ENCODE measurements at regions not wholly inside any gene's neighbourhood (a gene's known extent, or its start where the extent isn't known, plus 50 kb on each side); places are given as distances from the start of the nearest gene placed in this dataset.
"Not testable (repeated sequence)": the region's sequence is repeated elsewhere in the genome, so short reads cannot be mapped to it uniquely, and the experiment has no call there.

DNA sequence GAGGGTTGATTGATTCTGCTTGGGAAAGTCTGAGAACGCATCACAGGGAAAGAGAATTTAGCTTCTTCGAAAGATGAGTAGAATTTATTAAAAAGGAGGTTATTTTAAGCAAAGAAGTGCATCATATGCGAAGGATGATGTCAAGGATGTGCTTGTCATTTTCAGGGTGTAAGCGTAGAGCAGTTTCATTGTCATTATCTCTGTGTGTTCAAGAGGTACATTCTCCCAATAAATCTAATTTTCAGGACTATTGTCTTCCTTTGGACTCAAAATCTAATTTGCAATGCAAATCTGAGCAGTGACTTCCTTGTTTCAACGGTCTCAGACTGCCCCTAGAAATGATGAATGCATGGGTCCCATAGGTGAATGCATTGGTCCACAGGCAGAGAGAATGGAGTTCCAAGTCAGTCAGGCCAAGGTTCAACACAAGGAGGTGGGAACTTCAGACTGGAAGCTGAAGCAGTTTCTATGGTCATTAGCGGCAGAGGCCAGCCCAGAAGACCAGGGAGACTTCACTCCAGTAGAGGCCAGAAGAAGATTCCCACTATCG lies 99.8 kb downstream of the CDC42EP3 start:
- no peak for DNase-seq

DNA sequence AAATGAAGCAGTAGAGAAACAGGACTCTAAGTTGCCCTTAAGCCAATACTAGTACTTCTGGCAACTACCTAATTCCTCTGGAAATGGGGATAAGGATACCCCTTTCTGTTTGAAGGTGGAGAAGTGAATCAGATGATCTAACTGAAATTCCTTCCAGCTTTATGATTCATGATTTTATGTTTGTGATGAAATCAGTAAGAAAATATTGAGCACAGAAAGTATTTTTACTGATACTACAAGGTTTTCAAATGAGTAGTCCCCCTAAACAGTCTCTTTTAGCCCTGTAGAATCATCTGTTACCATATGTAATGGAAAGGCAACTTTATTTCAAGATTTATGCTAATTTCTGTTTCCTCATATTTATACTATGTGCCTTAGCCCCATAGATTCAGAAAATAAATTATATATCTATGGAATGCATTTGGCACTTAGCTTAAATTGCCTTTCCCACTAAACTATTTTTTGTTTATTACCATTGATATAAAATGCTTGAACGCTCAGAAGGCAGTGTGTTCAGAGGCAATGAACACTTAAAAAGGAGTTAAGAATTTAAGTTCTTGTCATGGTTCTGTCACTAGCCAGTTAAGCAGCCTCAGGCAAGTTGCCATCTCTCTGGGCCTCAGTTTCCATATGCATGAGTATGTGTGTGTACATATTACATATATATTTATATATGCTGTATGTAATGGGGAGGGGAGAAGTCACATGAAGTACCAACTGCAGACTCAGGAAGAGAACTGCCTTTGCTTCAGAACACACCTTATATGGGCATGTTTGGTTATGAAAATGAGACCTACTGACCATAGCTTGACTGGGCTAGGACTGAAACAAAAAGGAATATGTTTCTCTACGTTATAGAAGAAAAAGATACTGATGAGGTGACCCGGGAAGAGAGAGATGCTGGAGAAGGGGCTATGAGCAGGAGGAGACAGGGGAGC lies 97.7 kb downstream of the CDC42EP3 start:
- peak; percentile 29 for DNase-seq

DNA sequence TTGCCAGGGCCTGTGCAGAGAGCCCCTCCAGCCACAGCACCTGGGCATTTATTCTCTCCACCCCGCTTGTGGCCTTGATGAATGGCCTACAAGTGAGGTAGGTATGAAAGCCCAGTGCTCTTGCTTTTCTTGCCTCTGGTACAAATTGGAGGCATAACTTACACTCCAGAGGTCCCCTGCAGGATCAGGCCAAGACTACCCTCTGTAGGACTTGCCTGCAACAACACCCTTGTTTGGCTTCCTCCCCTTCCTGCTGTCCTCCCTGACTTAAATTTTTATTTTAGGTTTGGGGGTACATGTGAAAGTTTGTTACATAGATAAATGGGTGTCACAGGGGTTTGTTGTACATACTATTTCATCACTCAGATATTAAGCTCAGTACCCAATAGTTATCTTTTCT lies 95.7 kb downstream of the CDC42EP3 start:
- no peak for DNase-seq

DNA sequence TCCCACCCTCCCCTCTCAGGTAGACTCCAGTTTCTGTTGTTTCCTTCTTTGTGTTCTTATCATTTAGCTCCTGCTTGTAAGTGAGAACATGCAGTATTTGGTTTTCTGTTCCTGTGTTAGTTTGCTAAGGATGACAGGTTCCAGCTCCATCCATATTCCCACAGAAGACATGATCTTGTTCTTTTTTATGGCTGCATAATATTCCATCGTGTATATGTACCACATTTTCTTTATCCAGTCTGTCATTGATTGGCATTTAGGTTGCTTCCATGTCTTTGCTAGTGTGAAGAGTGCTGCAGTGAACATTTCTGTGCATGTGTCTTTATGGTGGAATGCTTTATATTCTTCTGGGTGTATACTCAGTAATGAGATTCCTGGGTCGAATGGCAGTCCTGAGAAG lies 95.2 kb downstream of the CDC42EP3 start:
- DNase-seq, result not testable (repeated sequence)

DNA sequence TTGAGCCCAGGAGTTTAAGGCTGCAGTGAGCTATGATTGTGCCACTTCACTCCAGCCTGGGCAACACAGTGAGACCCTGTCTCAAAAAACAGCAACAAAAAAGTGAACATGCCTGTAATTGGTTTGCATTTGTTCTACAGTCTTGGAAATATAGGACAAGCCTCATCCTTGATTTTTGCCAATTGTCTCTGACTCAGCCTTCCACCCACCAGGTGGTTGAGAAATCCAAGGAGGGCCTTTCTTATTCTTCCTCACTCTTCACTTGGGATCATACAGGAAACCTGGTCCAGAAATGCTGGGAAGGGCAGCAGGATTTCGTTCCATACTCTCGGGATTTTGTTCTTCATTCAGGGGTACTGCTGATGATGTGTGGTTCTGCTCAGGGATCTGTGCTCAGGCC lies 94.6 kb downstream of the CDC42EP3 start:
- peak; percentile 40 for DNase-seq

DNA sequence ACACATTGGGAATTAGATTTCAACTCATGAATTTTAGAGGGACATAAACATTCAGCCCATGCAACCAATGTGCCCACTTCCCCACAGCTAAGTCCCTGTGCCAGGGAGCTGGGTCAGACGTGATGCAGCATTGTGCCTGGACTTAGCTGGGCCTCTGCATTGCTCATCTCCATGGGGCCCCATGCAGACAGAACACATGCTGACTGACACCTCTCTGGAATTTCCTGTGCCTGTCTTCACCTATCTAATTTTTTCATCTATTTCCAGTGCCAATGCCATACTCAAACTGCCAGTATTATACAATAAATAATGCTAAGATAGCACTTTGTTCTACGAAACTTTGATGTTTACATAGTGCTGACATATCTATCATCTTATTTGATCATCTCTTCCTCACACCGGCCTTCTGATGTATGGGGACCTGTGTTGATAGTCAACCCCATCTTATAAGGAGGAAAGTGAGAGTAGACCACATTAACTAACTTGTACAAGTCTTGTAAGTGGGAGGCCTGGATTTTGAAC lies 92.2 kb downstream of the CDC42EP3 start:
- no peak for DNase-seq

DNA sequence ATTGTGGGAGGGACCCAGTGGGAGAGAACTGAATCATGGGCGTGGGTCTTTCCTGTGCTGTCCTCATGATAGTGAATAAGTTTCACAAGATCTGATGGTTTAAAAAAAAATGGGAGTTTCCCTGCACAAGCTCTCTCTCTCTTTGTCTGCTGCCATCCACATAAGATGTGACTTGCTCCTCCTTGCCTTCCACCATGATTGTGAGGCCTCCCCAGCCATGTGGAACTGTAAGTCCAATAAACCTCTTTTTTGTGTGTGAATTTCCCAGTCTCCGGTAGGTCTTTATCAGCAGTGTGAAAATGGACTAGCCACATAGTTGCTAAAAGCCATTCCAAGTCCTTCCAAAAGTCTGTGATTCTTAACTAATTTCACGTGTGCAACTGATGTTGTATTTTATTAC lies 91.5 kb downstream of the CDC42EP3 start:
- not testable (repeated sequence) for DNase-seq

DNA sequence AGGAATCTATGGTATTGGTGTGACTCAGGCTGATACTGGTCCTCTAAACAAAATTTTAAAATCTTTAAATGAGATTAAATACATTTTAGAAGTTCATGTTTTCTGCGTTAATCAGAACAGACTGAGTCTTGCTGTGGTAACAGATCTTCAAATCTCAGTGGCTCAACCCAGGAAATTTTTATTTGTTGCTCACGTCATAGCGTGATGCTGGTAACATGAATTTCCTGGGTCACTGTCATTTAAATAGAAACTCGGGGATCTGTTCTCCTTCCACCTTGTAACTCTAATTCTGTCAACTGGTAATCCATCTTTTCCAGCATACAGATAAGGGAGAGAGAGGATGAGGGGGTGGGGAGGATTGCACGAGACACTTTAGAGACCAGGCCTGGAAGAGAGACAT lies 90.0 kb downstream of the CDC42EP3 start:
- DNase-seq, result no peak

DNA sequence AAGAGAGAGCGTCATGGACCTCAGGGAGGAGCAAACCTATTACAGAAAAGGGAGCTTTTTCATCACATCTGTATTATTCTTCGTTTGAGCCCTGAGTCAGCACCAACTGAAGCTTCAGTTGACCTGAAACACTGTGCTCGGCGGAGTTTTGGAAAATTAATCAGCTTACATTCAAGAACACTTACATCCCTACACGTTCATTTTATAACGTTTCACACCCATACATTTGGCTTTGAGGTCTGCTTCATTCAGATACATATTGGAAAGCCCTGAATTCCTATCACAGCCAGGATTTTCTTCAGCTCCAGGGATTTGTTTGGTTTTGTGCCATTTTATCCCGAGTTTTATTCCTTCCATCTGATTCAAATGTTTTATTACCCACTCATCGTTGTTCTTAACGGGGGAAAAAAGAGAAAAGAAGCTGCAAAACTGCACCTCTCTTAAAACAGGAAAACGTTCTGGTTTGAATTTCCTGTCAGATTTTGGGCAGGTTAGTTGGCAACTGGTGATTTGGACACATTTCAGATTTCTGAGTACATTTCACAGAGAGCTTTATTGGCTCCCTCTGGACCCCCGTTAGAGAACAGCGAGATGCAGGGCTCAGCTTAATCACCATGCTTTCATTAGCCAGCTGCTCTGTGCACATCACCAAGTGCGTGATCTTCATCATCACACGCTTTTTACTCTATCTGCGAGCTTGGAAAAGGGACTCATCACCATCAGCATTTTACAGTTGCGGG lies 88.8 kb downstream of the CDC42EP3 start:
- DNase-seq, result no peak

DNA sequence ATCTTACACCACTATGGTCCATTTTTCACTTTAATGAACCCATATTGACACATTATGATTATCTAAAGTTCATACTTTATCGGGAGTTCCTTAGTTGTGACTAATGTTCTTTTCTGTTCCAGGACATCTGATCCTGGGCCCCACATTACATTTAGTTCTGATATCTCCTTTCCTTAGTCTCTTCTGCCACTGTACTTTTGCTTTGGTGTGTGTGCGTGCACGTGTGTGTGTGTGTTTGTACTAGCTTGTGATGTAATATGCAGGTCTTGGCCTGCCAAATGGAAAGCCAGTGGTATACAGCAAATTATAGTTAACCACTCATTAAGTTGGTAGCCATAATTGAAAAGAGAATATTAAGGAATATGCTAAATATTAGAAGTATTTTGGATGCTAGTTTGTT lies 88.0 kb downstream of the CDC42EP3 start:
- no peak for DNase-seq

DNA sequence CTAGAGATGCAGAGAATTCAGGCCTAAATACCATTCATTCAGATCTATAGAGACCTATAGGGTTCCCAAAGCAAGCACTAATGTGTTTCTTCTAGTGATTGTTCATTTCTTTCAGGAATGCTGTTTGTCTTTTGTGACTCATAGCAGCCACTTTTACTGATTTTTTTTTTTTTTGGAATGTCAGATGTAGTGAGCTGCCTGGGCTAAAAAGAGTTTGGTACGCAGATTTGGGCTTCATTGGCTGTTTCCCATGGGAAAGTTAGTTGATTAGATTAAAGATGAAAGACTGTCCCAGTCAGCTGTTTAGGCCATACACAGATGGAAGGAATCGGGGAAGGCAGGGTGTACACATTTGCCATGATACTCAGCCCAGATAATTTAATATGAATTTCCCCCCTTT lies 87.6 kb downstream of the CDC42EP3 start:
- DNase-seq, result no peak

DNA sequence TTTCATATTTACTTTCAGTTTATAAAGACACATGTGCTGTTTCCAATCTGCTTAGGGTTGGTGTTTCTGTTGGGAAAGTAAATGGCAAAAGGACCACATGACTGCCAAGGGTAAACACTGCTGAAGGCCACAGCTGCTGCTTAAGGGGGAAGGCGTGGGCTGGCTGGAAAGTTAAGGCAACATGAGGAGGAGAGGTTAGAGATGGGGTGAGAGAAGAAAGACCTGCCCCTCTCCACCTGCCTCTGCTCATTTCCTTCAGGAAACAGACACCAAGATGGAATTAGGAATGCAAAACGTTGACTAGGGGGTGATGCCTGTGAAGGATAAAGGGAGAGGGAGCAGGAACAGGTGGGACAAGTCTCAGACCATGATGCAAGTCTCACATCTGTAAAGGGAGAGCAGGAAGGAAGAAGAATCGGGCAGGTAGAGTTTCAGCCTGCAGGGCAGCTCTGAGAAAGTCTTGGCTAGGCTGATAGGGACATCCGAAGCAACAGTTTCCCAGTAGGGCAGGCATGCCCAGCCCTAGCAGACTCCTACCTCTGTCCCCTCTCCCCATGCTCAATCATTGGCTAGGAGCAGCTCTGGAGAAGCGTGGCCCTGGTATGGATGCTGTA lies 86.0 kb downstream of the CDC42EP3 start:
- peak; percentile 61 for DNase-seq

DNA sequence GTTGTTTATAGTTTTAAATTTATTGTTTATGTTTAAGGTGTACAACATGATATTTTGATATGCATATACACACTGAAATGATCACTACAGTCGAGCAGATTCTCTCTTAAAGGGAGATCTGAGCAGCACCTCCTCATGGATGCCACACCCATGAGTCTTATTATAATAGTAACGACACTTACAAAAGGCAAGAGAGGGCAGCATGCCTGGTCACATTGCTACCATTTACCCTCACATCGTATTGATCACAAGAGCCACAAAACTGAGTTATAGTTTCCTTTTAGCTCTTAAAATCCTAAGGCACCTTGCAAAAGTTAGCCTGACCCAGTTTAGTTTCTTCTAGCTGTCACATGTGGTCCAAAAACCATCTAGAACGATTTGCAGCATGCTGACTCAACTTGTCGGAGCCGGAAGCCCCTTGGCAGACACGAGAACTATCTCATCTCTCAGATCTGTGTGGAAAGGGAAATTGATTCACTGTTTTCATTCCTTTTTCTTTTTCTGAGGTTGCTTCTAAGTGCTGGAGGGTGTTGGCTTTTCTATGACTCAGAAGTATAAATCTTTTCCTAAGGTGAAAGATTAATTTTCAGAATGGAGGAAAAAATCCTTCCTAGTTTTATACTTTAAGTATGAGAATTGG lies 85.3 kb downstream of the CDC42EP3 start:
- DNase-seq, result peak; percentile 82

DNA sequence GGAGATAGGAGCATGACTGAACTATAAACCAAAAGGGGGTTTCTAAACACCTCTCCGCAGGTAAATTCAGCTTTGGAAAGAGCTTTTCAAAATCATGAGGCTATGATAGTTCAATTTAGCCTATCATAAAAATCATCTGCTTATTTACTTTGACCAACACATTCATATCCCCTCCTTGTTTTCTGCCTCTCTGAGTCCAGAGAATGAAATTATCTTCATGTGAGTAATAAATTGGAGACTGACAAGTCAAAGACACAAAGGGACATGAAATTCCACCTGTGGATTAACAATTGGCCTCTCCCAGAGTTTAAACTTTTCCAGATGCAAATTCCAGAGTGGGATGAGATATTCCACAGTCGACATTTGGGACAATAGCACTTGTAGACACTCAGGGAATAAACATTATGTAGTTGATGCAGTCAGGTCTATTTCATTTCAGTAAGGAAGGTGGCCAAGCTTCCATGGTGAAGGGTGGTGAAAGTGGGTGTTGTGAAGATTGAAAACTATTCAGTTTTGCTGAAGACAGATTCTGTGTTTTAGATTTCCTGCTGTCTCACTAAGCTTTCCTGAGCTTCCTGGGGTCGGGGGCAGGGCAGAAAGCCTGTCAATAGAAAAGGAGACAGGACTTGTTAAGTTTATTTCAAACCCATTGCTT lies 84.7 kb downstream of the CDC42EP3 start:
- DNase-seq, result no peak

DNA sequence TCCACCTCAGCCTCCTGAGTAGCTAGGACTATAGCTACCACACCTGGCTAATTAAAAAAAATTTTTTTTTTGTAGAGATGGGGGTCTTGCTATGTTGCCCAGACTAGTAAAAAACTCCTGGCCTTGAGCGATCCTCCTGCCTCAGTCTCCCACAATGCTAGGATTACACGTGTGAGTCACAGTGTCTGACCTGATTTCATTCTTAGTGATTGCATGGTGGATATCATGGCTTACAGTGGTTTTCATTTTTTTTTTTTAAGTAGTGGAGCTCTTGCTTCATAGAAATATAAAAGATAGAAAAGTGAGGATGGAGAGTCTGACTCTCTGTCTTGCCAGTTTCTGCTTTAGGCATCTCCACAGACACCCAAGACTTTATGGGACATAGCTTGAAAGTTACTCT lies 83.6 kb downstream of the CDC42EP3 start:
- no peak for DNase-seq

DNA sequence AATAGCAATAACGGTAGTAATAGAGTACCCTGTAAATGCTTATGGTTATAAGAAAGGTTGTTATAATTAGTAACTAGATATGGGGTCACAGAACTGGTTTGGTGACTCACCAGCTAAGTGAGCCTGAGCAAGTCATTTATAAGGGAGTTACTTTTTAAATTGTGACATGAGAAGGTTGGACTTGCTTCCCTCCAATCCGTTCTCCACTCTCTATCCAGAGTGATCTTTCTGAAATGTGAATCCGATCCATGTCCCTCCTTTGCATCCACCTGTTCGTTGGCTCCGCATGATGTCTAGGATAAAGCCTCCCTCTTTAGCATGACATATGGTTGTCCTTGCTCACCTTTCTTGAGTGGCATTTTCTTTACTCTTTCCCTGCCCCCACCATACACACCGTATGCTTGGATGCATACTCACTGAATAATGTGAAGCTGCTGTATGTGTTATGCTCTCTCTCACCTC lies 83.1 kb downstream of the CDC42EP3 start:
- no peak for DNase-seq

DNA sequence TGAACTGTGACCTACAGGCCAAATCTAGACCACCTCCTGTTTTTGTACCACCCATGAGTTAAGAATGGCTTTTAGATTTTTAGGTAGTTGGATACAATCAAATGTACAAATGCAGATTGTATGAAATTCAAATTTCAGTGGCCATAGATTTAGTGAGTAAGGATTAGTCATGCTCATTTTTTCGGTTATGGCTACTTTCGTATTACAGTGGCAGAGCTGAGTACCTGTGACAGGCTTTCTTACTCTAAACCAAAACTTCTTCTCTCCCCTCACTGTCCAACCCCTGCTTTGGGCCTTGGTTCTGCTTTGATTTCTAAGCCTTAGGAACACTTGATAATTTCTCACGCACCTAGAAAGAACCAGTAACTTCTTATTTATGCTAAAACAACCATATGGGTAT lies 82.1 kb downstream of the CDC42EP3 start:
- DNase-seq, result no peak

DNA sequence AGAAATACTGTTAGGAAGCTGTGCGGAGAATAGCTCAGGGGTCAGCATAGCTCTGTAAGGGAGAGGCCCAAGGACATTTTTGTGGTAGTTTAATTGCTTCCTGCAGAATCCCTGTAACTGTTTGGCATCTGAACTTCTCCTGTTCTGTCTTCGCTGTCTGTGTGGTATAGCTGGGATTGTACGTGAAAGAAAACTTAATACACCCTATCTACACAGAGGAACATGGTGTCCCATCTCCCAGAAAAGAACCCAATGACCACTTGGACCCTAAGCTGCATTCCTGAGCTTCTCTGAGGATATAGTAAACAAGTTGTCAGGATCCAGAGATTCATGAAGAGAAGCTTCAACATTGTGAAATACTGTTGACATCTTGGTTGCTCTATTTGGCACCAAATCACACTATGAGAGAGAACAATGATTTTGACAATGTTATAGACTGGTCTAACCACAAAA lies 81.3 kb downstream of the CDC42EP3 start:
- DNase-seq, result no peak

Data from inflammatory macrophage treated with lipopolysaccharide for 4 hours (primary cell).